Activated CD4-positive, alpha-beta T cell treated with anti-CD3 and anti-CD28 coated beads, Interleukin-2, amount 10 ng/mL, durations not matched to agents 24 days and 14 days (primary cell): ENCODE measurements at regions not wholly inside any gene's neighbourhood (a gene's known extent, or its start where the extent isn't known, plus 50 kb on each side); places are given as distances from the start of the nearest gene placed in this dataset.

Experiments
- DNase-seq: peaks from one replicate; pipeline ENCODE4 v3.0.0; 2022
- H3K27ac Mint-ChIP-seq: one replicate; pipeline ENCODE4 v1.8.0; 2022; ENCODE audit warnings: mild to moderate bottlenecking, mixed read lengths
- H3K27me3 Mint-ChIP-seq: one replicate; pipeline ENCODE4 v1.8.0; 2022; ENCODE audit warnings: mixed read lengths
- H3K36me3 Mint-ChIP-seq: one replicate; pipeline ENCODE4 v1.8.0; 2022; ENCODE audit warnings: low read depth, mild to moderate bottlenecking, mixed read lengths
- H3K4me1 Mint-ChIP-seq: one replicate; pipeline ENCODE4 v1.8.0; 2021; ENCODE audit warnings: mixed read lengths
- H3K4me3 Mint-ChIP-seq: one replicate; pipeline ENCODE4 v1.8.0; 2022; ENCODE audit warnings: mild to moderate bottlenecking, moderate library complexity, mixed read lengths
- H3K9me3 Mint-ChIP-seq: one replicate; pipeline ENCODE4 v1.8.0; 2021; ENCODE audit warnings: mixed read lengths
- intact Hi-C: fragments of 100-400 bp; cut with micrococcal nuclease; formaldehyde crosslinking; loops from one replicate; pipeline ENCODE4 v1.15.1; 2023

GRCh38 chr9:86754581-86755560 is 192.4 kb downstream of the GAS1 start:
- no peak overlapping the region for H3K4me3 Mint-ChIP-seq
- no peaks in the 10 kb centered on the region for H3K27me3 Mint-ChIP-seq
- H3K9me3 Mint-ChIP-seq, result no peaks in the 10 kb centered on the region
- H3K36me3 Mint-ChIP-seq, result no peaks in the 10 kb centered on the region
- DNase-seq, result no peak
- H3K27ac Mint-ChIP-seq, result no peak overlapping the region
- intact Hi-C loops, result no loop called here
- H3K4me1 Mint-ChIP-seq, result no peaks in the 10 kb centered on the region

GRCh38 chr9:86753836-86754235 is 193.5 kb downstream of the GAS1 start:
- no peaks in the 10 kb centered on the region for H3K9me3 Mint-ChIP-seq
- H3K27me3 Mint-ChIP-seq, result peaks cover 2% of the 10 kb centered on the region
- intact Hi-C loops, result no loop called here

GRCh38 chr9:86752733-86753132 is 194.6 kb downstream of the GAS1 start:
- Mint-ChIP-seq H3K4me1 (no peaks in the 10 kb centered on the region), H3K9me3 (no peaks in the 10 kb centered on the region), H3K27ac (no peak overlapping the region), H3K4me3 (no peak overlapping the region), H3K27me3 (peaks cover 2% of the 10 kb centered on the region), H3K36me3 (no peaks in the 10 kb centered on the region)
- intact Hi-C loops, result no loop called here
- no peak for DNase-seq

More at GRCh38 chr9:86753836-86754235, 193.5 kb downstream of the GAS1 start:
- Mint-ChIP-seq H3K36me3 (no peaks in the 10 kb centered on the region), H3K4me1 (no peaks in the 10 kb centered on the region), H3K4me3 (no peak overlapping the region), H3K27ac (no peak overlapping the region)
- DNase-seq, result no peak

- no peak for DNase-seq
- H3K4me3 Mint-ChIP-seq, result no peak overlapping the region
- no peak overlapping the region for H3K27ac Mint-ChIP-seq
- H3K4me1 Mint-ChIP-seq, result no peaks in the 10 kb centered on the region
- H3K36me3 Mint-ChIP-seq, result no peaks in the 10 kb centered on the region
- H3K9me3 Mint-ChIP-seq, result no peaks in the 10 kb centered on the region
- H3K27me3 Mint-ChIP-seq, result peaks cover 2% of the 10 kb centered on the region
- intact Hi-C loops, result no loop called here
Observed at GRCh38 chr9:86751956-86752355, 195.3 kb downstream of the GAS1 start.

DNA sequence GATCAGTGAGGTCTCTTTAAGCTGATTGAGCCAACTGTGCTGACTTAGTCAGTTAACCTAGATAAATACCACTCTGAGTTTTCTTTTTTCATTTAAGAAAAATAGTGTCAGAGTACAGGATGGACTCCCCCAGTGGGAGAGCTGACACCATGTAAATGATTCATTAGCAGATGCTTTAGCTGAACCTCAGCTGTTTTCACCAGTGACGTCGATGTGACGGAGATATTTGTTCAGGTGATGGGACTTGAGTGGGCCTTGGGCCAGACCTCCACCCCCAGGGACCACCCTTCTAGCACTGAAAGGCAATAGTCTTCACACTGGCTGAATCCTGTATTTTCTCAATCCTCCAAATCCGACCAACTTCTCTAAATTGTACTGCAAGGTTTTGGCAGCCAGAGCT is 196.1 kb downstream of the GAS1 start:
- no peaks in the 10 kb centered on the region for H3K4me1 Mint-ChIP-seq
- DNase-seq, result no peak
- no peak overlapping the region for H3K4me3 Mint-ChIP-seq
- intact Hi-C loops, result no loop called here
- H3K9me3 Mint-ChIP-seq, result no peaks in the 10 kb centered on the region
- peaks cover 2% of the 10 kb centered on the region for H3K27me3 Mint-ChIP-seq
- no peak overlapping the region for H3K27ac Mint-ChIP-seq
- H3K36me3 Mint-ChIP-seq, result no peaks in the 10 kb centered on the region

- Mint-ChIP-seq H3K27ac (no peak overlapping the region), H3K36me3 (no peaks in the 10 kb centered on the region), H3K4me3 (no peak overlapping the region), H3K27me3 (peaks cover 2% of the 10 kb centered on the region), H3K4me1 (no peaks in the 10 kb centered on the region), H3K9me3 (no peaks in the 10 kb centered on the region)
- intact Hi-C loops, result no loop called here
- DNase-seq, result no peak
Observed at GRCh38 chr9:86749894-86750255, 197.4 kb downstream of the GAS1 start.

DNA sequence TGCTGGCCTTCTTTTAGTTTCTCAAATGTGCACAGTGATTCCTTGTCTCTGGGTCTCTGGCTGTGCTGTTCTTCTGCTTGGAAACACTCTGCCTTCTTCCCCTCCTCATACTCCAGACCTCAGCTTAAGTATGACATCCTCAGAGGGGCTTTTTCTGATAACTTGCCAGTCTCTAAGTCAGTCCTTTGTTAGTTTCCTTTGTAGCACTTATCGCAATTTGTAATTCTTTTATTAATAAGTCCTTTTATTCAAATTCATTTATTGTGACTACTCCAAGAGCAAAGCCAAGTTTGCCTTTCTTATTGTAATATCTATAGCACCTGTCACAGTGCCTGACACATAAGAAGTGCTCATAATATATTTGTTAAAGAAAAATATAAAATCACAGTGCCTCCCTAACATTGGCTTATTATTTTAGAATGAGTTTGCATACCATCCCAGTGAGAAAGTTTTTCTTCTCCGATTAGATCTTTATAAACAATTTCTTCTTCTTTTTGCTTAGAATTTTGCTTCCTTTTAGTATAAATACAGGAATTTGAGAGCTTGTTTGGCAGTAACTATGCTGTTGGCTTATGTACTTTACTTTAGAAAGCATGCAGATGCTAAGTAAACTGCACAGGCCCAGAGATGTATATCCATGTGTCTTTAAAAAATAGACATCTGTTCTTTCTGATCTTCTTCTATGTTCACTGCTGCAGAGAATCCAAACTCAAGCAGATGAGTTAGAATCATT is 198.0 kb downstream of the GAS1 start:
- intact Hi-C loops, result no loop called here
- no peak overlapping the region for H3K27ac Mint-ChIP-seq

GRCh38 chr9:86747711-86748110 is 199.6 kb downstream of the GAS1 start:
- peaks cover 2% of the 10 kb centered on the region for H3K27me3 Mint-ChIP-seq
- H3K4me1 Mint-ChIP-seq, result no peaks in the 10 kb centered on the region
- no peaks in the 10 kb centered on the region for H3K9me3 Mint-ChIP-seq
- H3K4me3 Mint-ChIP-seq, result no peak overlapping the region
- no peak overlapping the region for H3K27ac Mint-ChIP-seq
- no peaks in the 10 kb centered on the region for H3K36me3 Mint-ChIP-seq
- intact Hi-C loops, result no loop called here
- no peak for DNase-seq

More for the DNA sequence above, 198.0 kb downstream of the GAS1 start:
- Mint-ChIP-seq H3K27me3 (peaks cover 2% of the 10 kb centered on the region), H3K4me3 (no peak overlapping the region), H3K36me3 (no peaks in the 10 kb centered on the region), H3K4me1 (no peaks in the 10 kb centered on the region), H3K9me3 (no peaks in the 10 kb centered on the region)
- no peak for DNase-seq

DNA sequence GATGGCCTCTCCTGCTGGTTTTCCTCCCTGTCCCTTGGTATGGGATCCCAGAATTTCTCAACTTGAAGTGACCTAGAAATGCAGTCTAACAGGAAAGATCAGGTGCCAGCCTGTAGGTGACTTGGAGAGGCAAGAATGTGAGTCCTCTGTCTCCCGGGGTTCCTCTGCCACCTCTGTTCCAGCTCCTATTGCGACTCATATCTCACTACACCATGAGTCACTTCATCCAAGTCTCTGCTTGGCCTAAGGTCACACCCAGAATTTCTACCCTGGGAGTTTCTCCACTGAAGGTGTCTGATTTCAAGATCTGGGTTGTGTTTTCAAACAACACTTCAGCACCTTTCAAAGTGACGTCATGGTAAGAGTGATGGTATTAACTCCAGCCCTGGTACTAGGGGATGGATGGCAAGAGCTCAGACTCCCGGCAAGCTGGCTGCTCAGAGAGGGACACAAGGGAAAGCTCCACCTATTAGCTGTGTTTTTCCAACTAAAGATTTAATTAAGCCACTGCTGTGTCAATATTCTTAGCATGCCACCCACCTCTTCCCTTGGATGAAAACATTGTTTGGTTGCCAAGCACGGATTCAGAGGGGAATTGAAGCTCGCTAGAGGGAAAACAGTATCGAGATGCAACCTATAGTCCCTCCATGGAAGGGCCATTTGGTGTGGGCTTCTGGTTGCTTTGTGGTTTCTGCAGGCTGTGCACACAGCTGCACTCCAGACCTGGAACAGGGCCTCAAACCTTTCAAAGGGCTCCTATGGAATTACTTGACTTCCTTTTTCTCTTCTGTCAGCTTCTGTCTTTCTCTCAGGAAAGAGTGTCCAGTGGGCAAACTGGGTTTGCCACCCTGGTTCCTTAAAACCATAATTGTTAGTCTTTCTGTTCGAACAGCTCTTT is 205.7 kb downstream of the GAS1 start:
- H3K9me3 Mint-ChIP-seq, result no peaks in the 10 kb centered on the region
- intact Hi-C loops, result no loop called here

GRCh38 chr9:86735772-86736458 is 211.4 kb downstream of the GAS1 start:
- H3K27ac Mint-ChIP-seq, result no peak overlapping the region
- H3K36me3 Mint-ChIP-seq, result no peaks in the 10 kb centered on the region
- no peaks in the 10 kb centered on the region for H3K4me1 Mint-ChIP-seq
- intact Hi-C loops, result no loop called here
- DNase-seq, result no peak
- no peaks in the 10 kb centered on the region for H3K9me3 Mint-ChIP-seq
- H3K27me3 Mint-ChIP-seq, result no peaks in the 10 kb centered on the region
- no peak overlapping the region for H3K4me3 Mint-ChIP-seq

More for the DNA sequence above, 205.7 kb downstream of the GAS1 start:
- Mint-ChIP-seq H3K4me1 (no peaks in the 10 kb centered on the region), H3K4me3 (no peak overlapping the region), H3K27me3 (no peaks in the 10 kb centered on the region), H3K36me3 (no peaks in the 10 kb centered on the region), H3K27ac (no peak overlapping the region)
- no peak for DNase-seq

GRCh38 chr9:86734771-86735170 is 212.5 kb downstream of the GAS1 start:
- Mint-ChIP-seq H3K4me1 (no peaks in the 10 kb centered on the region), H3K9me3 (no peaks in the 10 kb centered on the region)
- intact Hi-C loops, result no loop called here

DNA sequence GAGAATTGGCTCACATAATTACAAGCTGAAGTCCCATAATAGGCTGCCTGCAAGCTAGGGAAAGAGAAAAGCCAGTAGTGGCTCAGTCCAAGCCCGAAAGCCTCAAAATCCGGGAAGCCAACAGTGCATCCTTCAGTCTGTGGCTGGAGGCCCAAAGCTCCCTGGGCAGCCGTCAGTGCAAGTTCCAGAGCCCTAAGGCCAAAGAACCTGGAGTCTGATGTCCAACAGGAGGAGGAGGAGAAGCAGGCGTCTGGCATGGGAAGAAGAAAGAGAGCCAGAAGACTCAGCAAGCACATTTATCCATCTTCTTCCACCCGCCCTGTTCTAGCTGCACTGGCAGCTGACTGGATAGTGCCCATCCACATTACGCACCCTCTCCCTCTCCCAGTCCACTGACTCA is 213.4 kb downstream of the GAS1 start:
- no peak for DNase-seq
- no peaks in the 10 kb centered on the region for H3K36me3 Mint-ChIP-seq
- H3K4me3 Mint-ChIP-seq, result no peak overlapping the region
- no peaks in the 10 kb centered on the region for H3K27me3 Mint-ChIP-seq
- H3K4me1 Mint-ChIP-seq, result no peaks in the 10 kb centered on the region
- no peaks in the 10 kb centered on the region for H3K9me3 Mint-ChIP-seq
- no peak overlapping the region for H3K27ac Mint-ChIP-seq
- intact Hi-C loops, result no loop called here

More at GRCh38 chr9:86734771-86735170, 212.5 kb downstream of the GAS1 start:
- DNase-seq, result no peak
- Mint-ChIP-seq H3K27me3 (no peaks in the 10 kb centered on the region), H3K36me3 (no peaks in the 10 kb centered on the region), H3K27ac (no peak overlapping the region), H3K4me3 (no peak overlapping the region)

- H3K27ac Mint-ChIP-seq, result no peak overlapping the region
- no peaks in the 10 kb centered on the region for H3K4me1 Mint-ChIP-seq
- H3K27me3 Mint-ChIP-seq, result no peaks in the 10 kb centered on the region
- H3K4me3 Mint-ChIP-seq, result no peak overlapping the region
- H3K9me3 Mint-ChIP-seq, result no peaks in the 10 kb centered on the region
- no peaks in the 10 kb centered on the region for H3K36me3 Mint-ChIP-seq
- DNase-seq, result no peak
- intact Hi-C loops, result no loop called here
Observed at GRCh38 chr9:86732514-86733171, 214.7 kb downstream of the GAS1 start.
